ENCODE measurements at regions not wholly inside any gene's neighbourhood (a gene's known extent, or its start where the extent isn't known, plus 50 kb on each side); places are given as distances from the start of the nearest gene placed in this dataset.

DNA sequence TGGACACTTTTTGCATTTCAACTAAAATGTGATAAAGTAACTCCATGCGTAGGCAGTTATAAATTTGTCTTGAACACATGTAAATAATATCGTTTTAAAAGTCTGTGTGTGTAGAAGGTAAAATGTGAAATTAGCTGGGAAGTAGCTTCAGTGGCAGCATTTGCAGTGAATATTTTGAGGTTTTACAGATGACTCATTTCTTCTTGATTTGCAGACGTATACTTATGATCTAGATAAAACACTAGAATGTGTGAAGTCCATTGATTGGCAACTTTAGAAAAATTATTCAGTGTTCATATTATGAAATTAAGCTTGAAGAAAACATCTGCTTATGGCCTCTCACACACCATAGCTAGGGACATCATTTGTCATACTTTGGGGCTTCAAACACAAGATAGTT is 788.6 kb upstream of the NOVA1 start:
- Histone ChIP-seq H3K27me3 (no peaks in the 10 kb centered on the region), H3K36me3 (no peaks in the 10 kb centered on the region), H3K9me3 (no peaks in the 10 kb centered on the region), H3K4me3 (ENCODE audit: low read depth, low read length) (no peak overlapping the region), H3K4me1 (no peaks in the 10 kb centered on the region)
- TF ChIP-seq, protein P1, sequence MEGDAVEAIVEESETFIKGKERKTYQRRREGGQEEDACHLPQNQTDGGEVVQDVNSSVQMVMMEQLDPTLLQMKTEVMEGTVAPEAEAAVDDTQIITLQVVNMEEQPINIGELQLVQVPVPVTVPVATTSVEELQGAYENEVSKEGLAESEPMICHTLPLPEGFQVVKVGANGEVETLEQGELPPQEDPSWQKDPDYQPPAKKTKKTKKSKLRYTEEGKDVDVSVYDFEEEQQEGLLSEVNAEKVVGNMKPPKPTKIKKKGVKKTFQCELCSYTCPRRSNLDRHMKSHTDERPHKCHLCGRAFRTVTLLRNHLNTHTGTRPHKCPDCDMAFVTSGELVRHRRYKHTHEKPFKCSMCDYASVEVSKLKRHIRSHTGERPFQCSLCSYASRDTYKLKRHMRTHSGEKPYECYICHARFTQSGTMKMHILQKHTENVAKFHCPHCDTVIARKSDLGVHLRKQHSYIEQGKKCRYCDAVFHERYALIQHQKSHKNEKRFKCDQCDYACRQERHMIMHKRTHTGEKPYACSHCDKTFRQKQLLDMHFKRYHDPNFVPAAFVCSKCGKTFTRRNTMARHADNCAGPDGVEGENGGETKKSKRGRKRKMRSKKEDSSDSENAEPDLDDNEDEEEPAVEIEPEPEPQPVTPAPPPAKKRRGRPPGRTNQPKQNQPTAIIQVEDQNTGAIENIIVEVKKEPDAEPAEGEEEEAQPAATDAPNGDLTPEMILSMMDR (IDR thresholded peaks at IDR 0.05; ENCODE audit: low read depth, low read length): no peak
- DNase-seq: no peak

- TF ChIP-seq, protein P1 (IDR thresholded peaks at IDR 0.05; ENCODE audit: low read depth, low read length): no peak
- Histone ChIP-seq H3K27me3 (no peaks in the 10 kb centered on the region), H3K4me3 (ENCODE audit: low read depth, low read length) (no peak overlapping the region), H3K36me3 (no peaks in the 10 kb centered on the region), H3K9me3 (no peaks in the 10 kb centered on the region), H3K4me1 (no peaks in the 10 kb centered on the region)
- no peak for DNase-seq
Observed at GRCh38 chr14:27387463-27387862, 789.6 kb upstream of the NOVA1 start.

DNA sequence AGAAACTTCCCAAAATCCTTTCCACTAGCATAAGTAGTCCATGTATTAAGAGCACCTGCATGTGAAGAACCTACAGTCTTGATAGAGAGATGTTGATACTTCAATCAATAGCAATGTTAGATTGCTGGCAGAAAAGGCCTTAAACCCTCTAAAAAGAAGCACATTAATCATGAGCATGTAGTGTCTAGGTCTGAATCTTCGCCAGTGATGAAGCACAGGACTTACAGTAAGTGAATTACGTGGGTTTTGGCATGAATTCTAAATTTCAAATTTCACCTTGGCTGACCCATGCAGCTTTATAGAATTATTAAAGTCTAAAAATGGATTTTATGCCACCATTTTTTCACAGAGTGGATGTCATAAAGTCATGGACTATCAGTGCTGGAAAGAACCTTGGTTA is 791.6 kb upstream of the NOVA1 start:
- Histone ChIP-seq H3K4me1 (no peaks in the 10 kb centered on the region), H3K4me3 (ENCODE audit: low read depth, low read length) (no peak overlapping the region), H3K36me3 (no peaks in the 10 kb centered on the region), H3K27me3 (no peaks in the 10 kb centered on the region), H3K9me3 (no peaks in the 10 kb centered on the region)
- DNase-seq: no peak
- TF ChIP-seq, protein P1 (IDR thresholded peaks at IDR 0.05; ENCODE audit: low read depth, low read length): no peak

- no peak for DNase-seq
- Histone ChIP-seq H3K9me3 (no peaks in the 10 kb centered on the region), H3K27me3 (no peaks in the 10 kb centered on the region), H3K4me3 (ENCODE audit: low read depth, low read length) (no peak overlapping the region), H3K4me1 (no peaks in the 10 kb centered on the region), H3K36me3 (no peaks in the 10 kb centered on the region)
- TF ChIP-seq, protein P1 (IDR thresholded peaks at IDR 0.05; ENCODE audit: low read depth, low read length): no peak
Observed at GRCh38 chr14:27390155-27390554, 792.3 kb upstream of the NOVA1 start.

GRCh38 chr14:27391331-27391730 is 793.5 kb upstream of the NOVA1 start:
- TF ChIP-seq, protein P1 (IDR thresholded peaks at IDR 0.05; ENCODE audit: low read depth, low read length): no peak
- no peak for DNase-seq
- H3K36me3 ChIP-seq: no peaks in the 10 kb centered on the region

GRCh38 chr14:27392153-27392552 is 794.3 kb upstream of the NOVA1 start:
- TF ChIP-seq, protein P1 (IDR thresholded peaks at IDR 0.05; ENCODE audit: low read depth, low read length): no peak
- H3K4me3 ChIP-seq (ENCODE audit: low read depth, low read length): no peak overlapping the region
- H3K27me3 ChIP-seq: no peaks in the 10 kb centered on the region
- H3K9me3 ChIP-seq: no peaks in the 10 kb centered on the region
- no peaks in the 10 kb centered on the region for H3K4me1 ChIP-seq
- DNase-seq: no peak
- no peaks in the 10 kb centered on the region for H3K36me3 ChIP-seq

More at GRCh38 chr14:27391331-27391730, 793.5 kb upstream of the NOVA1 start:
- no peaks in the 10 kb centered on the region for H3K27me3 ChIP-seq
- H3K4me1 ChIP-seq: no peaks in the 10 kb centered on the region
- H3K4me3 ChIP-seq (ENCODE audit: low read depth, low read length): no peak overlapping the region
- no peaks in the 10 kb centered on the region for H3K9me3 ChIP-seq
